CD4-positive, alpha-beta T cell (primary cell): ENCODE measurements at regions not wholly inside any gene's neighbourhood (a gene's known extent, or its start where the extent isn't known, plus 50 kb on each side); places are given as distances from the start of the nearest gene placed in this dataset.

ENCODE experiments used
- ATAC-seq: fragments of 200-7000 bp; cut with Tn5 transposase; one replicate; pipeline ENCODE4 v1.10.0; 2022; ENCODE audit warnings: mild to moderate bottlenecking; ENCODE audit not compliant: poor library complexity
- CTCF ChIA-PET: fragments of 350-600 bp; sonication (Branson Sonifier 250); formaldehyde crosslinking; loops from one replicate; lab custom pipeline; 2021; ENCODE audit warnings: antibody characterized with exemption, inconsistent platforms; lab: Charles Lee
- POLR2A ChIA-PET: fragments of 350-600 bp; sonication (Branson Sonifier 250); formaldehyde crosslinking; loops from one replicate; lab custom pipeline; 2021; ENCODE audit warnings: antibody characterized with exemption, inconsistent platforms; lab: Charles Lee
- DNase-seq, 14 experiments: peaks; one replicate each; pipeline ENCODE4 v3.0.0-alpha.2; 2013 to 2020; ENCODE audit warnings: mixed read lengths in 2 of 14
- H3K27ac ChIP-seq, 2 donors: one replicate each; pipeline versions ENCODE4 v1.5.1 to v1.7.0; 2013; ENCODE audit warnings: low read length in 2 of 2, low read depth in 1 of 2, mild to moderate bottlenecking in 1 of 2
- H3K27me3 ChIP-seq, 2 experiments: 1 replicate in 1 of 2; 2 replicates in 1 of 2; pipeline versions ENCODE4 v1.6.1 to v1.7.0; 2013; ENCODE audit warnings: low read length in 2 of 2, control low read depth in 1 of 2, mild to moderate bottlenecking in 1 of 2, moderate library complexity in 1 of 2; ENCODE audit not compliant: insufficient read depth in 2 of 2, control insufficient read depth in 1 of 2
- H3K36me3 ChIP-seq: one replicate; pipeline ENCODE4 v1.6.1; 2013; ENCODE audit warnings: low read length, control low read depth; ENCODE audit not compliant: insufficient read depth
- H3K4me1 ChIP-seq: one replicate; pipeline ENCODE4 v1.6.1; 2013; ENCODE audit warnings: low read length, control low read depth; ENCODE audit not compliant: insufficient read depth
- H3K4me3 ChIP-seq: one replicate; pipeline ENCODE4 v1.5.1; 2013; ENCODE audit warnings: mild to moderate bottlenecking, low read length, moderate library complexity
- H3K9me3 ChIP-seq, 2 experiments: 1 replicate in 1 of 2; 2 replicates in 1 of 2; pipeline versions ENCODE4 v1.6.1 to v1.7.0; 2013; ENCODE audit warnings: low read length in 2 of 2, mild to moderate bottlenecking in 2 of 2, control low read depth in 1 of 2, moderate library complexity in 1 of 2; ENCODE audit not compliant: control insufficient read depth in 1 of 2, insufficient read depth in 1 of 2
- H3K27ac Mint-ChIP-seq: one replicate; pipeline ENCODE4 v1.8.0; 2020; ENCODE audit warnings: mixed read lengths
- H3K27me3 Mint-ChIP-seq: one replicate; pipeline ENCODE4 v1.8.0; 2021; ENCODE audit warnings: mixed read lengths
- H3K36me3 Mint-ChIP-seq: one replicate; pipeline ENCODE4 v1.8.0; 2021; ENCODE audit warnings: low read depth, mixed read lengths
- H3K4me1 Mint-ChIP-seq: one replicate; pipeline ENCODE4 v1.8.0; 2021; ENCODE audit warnings: low read depth, mixed read lengths
- H3K4me3 Mint-ChIP-seq: one replicate; pipeline ENCODE4 v1.8.0; 2020; ENCODE audit warnings: mild to moderate bottlenecking, mixed read lengths
- H3K9me3 Mint-ChIP-seq: one replicate; pipeline ENCODE4 v1.8.0; 2020; ENCODE audit warnings: mixed read lengths
- intact Hi-C, 2 experiments: fragments of 100-400 bp; cut with DNase I in 1 of 2; cut with micrococcal nuclease in 1 of 2; formaldehyde crosslinking; loops; one replicate each; pipeline versions ENCODE4 v1.15.1 to v1.9.0; 2023 to 2025; cut with DNase I, micrococcal nuclease
- TF ChIP-seq, protein P1 (sequence below): fragments of 200-600 bp; IDR thresholded peaks from one replicate; pipeline ENCODE4 v1.8.0; 2022; ENCODE audit warnings: antibody characterized with exemption, mild to moderate bottlenecking

DNA sequence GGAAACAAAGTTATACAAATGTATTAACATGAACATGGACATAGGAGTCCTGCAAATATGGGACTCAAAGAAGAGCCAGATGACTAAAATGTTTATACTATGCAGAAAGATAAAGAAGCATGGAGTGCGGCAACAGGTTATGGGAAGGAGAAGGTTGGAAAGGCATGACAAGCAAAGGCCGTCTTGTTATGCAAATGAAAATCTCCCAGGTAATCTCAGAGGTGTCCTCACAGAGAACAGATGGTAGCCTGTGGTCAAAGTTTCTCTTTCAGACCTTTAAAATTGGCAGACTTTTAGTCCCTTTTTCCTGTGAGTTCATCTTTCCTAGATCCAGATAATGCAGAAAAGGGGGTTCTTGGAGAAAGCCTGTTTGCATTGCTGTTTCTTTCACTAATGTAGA is 116.4 kb upstream of the BEND4 start:
- POLR2A ChIA-PET = no interaction called here
- H3K4me3 Mint-ChIP-seq = no peak overlapping the region
- H3K27ac ChIP-seq = no peak overlapping the region
- peaks cover 5% of the 10 kb centered on the region for H3K27me3 Mint-ChIP-seq
- H3K4me1 Mint-ChIP-seq = no peaks in the 10 kb centered on the region
- intact Hi-C loops = no loop called here
- no peak for DNase-seq
- CTCF ChIA-PET = no interaction called here
- H3K27me3 ChIP-seq = no peaks in the 10 kb centered on the region
- H3K27ac Mint-ChIP-seq = no peak overlapping the region
- H3K36me3 Mint-ChIP-seq = no peaks in the 10 kb centered on the region
- no peaks in the 10 kb centered on the region for H3K36me3 ChIP-seq
- no peak for ATAC-seq
- H3K4me1 ChIP-seq = no peaks in the 10 kb centered on the region
- H3K4me3 ChIP-seq = no peak overlapping the region
- H3K9me3 Mint-ChIP-seq = no peaks in the 10 kb centered on the region
- TF ChIP-seq, protein P1, sequence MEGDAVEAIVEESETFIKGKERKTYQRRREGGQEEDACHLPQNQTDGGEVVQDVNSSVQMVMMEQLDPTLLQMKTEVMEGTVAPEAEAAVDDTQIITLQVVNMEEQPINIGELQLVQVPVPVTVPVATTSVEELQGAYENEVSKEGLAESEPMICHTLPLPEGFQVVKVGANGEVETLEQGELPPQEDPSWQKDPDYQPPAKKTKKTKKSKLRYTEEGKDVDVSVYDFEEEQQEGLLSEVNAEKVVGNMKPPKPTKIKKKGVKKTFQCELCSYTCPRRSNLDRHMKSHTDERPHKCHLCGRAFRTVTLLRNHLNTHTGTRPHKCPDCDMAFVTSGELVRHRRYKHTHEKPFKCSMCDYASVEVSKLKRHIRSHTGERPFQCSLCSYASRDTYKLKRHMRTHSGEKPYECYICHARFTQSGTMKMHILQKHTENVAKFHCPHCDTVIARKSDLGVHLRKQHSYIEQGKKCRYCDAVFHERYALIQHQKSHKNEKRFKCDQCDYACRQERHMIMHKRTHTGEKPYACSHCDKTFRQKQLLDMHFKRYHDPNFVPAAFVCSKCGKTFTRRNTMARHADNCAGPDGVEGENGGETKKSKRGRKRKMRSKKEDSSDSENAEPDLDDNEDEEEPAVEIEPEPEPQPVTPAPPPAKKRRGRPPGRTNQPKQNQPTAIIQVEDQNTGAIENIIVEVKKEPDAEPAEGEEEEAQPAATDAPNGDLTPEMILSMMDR = no peak
- H3K9me3 ChIP-seq = no peaks in the 10 kb centered on the region

DNA sequence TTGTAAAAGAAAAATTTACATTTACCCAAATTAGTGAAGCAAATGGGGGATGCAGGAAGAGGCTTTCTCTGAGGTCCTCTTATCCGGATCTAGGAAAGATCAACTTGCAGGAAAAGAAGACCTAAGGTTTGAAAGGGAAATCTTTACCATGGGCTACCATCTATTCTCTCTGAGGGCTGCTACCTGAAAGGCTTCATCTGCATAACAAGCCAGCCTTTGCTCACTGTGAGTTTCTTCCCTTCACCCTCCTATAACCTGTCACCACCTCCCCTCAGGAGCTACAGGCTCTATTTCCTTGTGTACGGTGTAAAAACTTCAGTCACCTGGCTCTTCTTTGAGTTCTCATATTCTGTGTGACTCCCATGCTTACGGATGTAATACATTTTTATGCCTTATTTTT is 118.6 kb upstream of the BEND4 start:
- Mint-ChIP-seq H3K4me1 (no peaks in the 10 kb centered on the region), H3K9me3 (no peaks in the 10 kb centered on the region), H3K4me3 (no peak overlapping the region), H3K27me3 (peaks cover 5% of the 10 kb centered on the region), H3K27ac (no peak overlapping the region), H3K36me3 (no peaks in the 10 kb centered on the region)
- Histone ChIP-seq H3K27me3 (no peaks in the 10 kb centered on the region), H3K4me3 (no peak overlapping the region), H3K4me1 (no peaks in the 10 kb centered on the region), H3K27ac (no peak overlapping the region), H3K9me3 (no peaks in the 10 kb centered on the region), H3K36me3 (no peaks in the 10 kb centered on the region)
- no peak for DNase-seq
- ATAC-seq = no peak
- POLR2A ChIA-PET = no interaction called here
- TF ChIP-seq, protein P1 = no peak
- intact Hi-C loops = no loop called here
- CTCF ChIA-PET = no interaction called here

DNA sequence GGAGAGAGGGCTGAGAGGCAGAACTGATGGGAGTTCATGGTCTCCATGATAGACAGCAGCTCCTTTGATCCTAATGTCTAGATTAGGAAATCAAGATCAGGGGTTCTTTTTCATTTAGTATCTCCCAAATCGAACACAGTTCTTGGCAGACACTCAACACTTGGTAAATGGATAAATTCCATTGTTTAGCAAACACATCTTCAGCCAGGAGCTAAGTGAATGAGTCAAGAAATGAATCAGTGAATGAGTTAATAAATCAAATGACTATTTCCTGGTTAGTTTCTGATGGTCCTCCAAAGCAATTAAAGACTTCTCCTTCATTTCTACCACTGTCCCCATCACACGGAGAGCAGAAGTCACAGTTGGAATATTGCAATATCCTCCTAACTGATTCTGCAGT is 120.0 kb upstream of the SHISA3 start:
- Mint-ChIP-seq H3K27me3 (peaks cover 16% of the 10 kb centered on the region), H3K36me3 (no peaks in the 10 kb centered on the region), H3K9me3 (no peaks in the 10 kb centered on the region), H3K4me1 (peaks cover 5% of the 10 kb centered on the region), H3K27ac (no peak overlapping the region), H3K4me3 (no peak overlapping the region)
- Histone ChIP-seq H3K4me3 (no peak overlapping the region), H3K27me3 (peaks cover 6 to 9% of the 10 kb centered on the region in 2 experiments), H3K27ac (no peak overlapping the region), H3K36me3 (no peaks in the 10 kb centered on the region), H3K9me3 (no peaks in the 10 kb centered on the region), H3K4me1 (peaks cover 2% of the 10 kb centered on the region)
- CTCF ChIA-PET = no interaction called here
- no peak for ATAC-seq
- TF ChIP-seq, protein P1 = no peak
- intact Hi-C loops = no loop called here
- no peak for DNase-seq
- POLR2A ChIA-PET = no interaction called here
